Left lung (tissue), 4 donors: ENCODE measurements at regions not wholly inside any gene's neighbourhood (a gene's known extent, or its start where the extent isn't known, plus 50 kb on each side); places are given as distances from the start of the nearest gene placed in this dataset.
A peak's percentile ranks its signal among the peaks of the same experiment; 100 is the strongest.

ENCODE experiments used
- ATAC-seq: fragments of 200-7000 bp; cut with Tn5 transposase; one replicate; pipeline ENCODE4 v1.9.1; 2020; ENCODE audit warnings: moderate library complexity
- DNase-seq, 4 donors: peaks; one replicate each; pipeline ENCODE4 v3.0.0-alpha.2; 2013 to 2020
- H3K27ac ChIP-seq, 2 donors: fragments of 200-600 bp; sonication (generic) in 1 of 2; one replicate each; pipeline versions ENCODE4 v1.5.0 to v1.8.0; 2020 to 2021
- H3K27me3 ChIP-seq, 2 donors: fragments of 200-600 bp; sonication (generic) in 1 of 2; one replicate each; pipeline versions ENCODE4 v1.5.0 to v1.8.0; 2020 to 2021
- H3K36me3 ChIP-seq, 2 donors: fragments of 200-600 bp; sonication (generic) in 1 of 2; one replicate each; pipeline versions ENCODE4 v1.5.0 to v1.8.0; 2020 to 2021
- H3K4me1 ChIP-seq, 2 donors: fragments of 200-600 bp; one replicate each; pipeline ENCODE4 v1.8.0; 2021
- H3K4me3 ChIP-seq, 2 donors: fragments of 200-600 bp; sonication (generic) in 1 of 2; one replicate each; pipeline versions ENCODE4 v1.5.0 to v1.8.0; 2020 to 2021; ENCODE audit warnings: mild to moderate bottlenecking in 1 of 2
- H3K9me3 ChIP-seq, 2 donors: fragments of 200-600 bp; sonication (generic) in 1 of 2; one replicate each; pipeline versions ENCODE4 v1.5.0 to v1.8.0; 2020 to 2021
- CTCF ChIP-seq, 2 donors: fragments of 200-600 bp; sonication (generic) in 1 of 2; IDR thresholded peaks; one replicate each; pipeline versions ENCODE4 v1.5.0 to v1.8.0; 2021; ENCODE audit warnings: antibody characterized with exemption in 2 of 2
- intact Hi-C, 2 donors: fragments of 100-400 bp; cut with DNase I; formaldehyde crosslinking; loops; one replicate each; pipeline versions ENCODE4 v1.11.2 to v1.14.2; 2022
- donor health status: DM: no; HTN: yes; CAD: no.
- donor health status: DM: no; HTN: no; CAD: no.

- Histone ChIP-seq H3K4me3 (no peak overlapping the region), H3K27ac (no peak overlapping the region), H3K36me3 (no peaks in the 10 kb centered on the region), H3K9me3 (peaks cover 0 to 2% of the 10 kb centered on the region in 2 donors), H3K4me1 (peaks cover 0 to 4% of the 10 kb centered on the region in 2 donors), H3K27me3 (no peaks in the 10 kb centered on the region)
- intact Hi-C loops, result no loop called here
- no peak for ATAC-seq
- no peak for DNase-seq
- no peak for TF ChIP-seq CTCF (IDR thresholded peaks at IDR 0.05)
Measured at GRCh38 chr1:185409763-185410528, 92.9 kb upstream of the IVNS1ABP start.

- TF ChIP-seq CTCF (IDR thresholded peaks at IDR 0.05), result no peak
- no peak for DNase-seq
- Histone ChIP-seq H3K27ac (no peak overlapping the region), H3K4me1 (peaks cover 0 to 10% of the 10 kb centered on the region in 2 donors), H3K9me3 (peaks cover 0 to 2% of the 10 kb centered on the region in 2 donors), H3K4me3 (no peak overlapping the region), H3K27me3 (no peaks in the 10 kb centered on the region), H3K36me3 (no peaks in the 10 kb centered on the region)
- intact Hi-C loops, result no loop called here
- no peak for ATAC-seq
Measured at GRCh38 chr1:185409345-185409744, 92.3 kb upstream of the IVNS1ABP start.

GRCh38 chr1:185408700-185409270 is 91.7 kb upstream of the IVNS1ABP start:
- H3K27ac ChIP-seq, result peak overlapping the region in 1 of 2 donors; percentile 8
- intact Hi-C loops, result no loop called here
- H3K4me1 ChIP-seq, result peaks cover 0 to 10% of the 10 kb centered on the region in 2 donors
- no peak for DNase-seq
- peaks cover 0 to 2% of the 10 kb centered on the region in 2 donors for H3K9me3 ChIP-seq
- no peak for TF ChIP-seq CTCF (IDR thresholded peaks at IDR 0.05)
- no peak for ATAC-seq
- no peaks in the 10 kb centered on the region for H3K27me3 ChIP-seq
- H3K36me3 ChIP-seq, result no peaks in the 10 kb centered on the region
- H3K4me3 ChIP-seq, result no peak overlapping the region

GRCh38 chr1:185406691-185407009 is 89.6 kb upstream of the IVNS1ABP start:
- DNase-seq, result no peak
- Histone ChIP-seq H3K27ac (no peak overlapping the region), H3K4me3 (no peak overlapping the region), H3K9me3 (peaks cover 0 to 2% of the 10 kb centered on the region in 2 donors), H3K36me3 (no peaks in the 10 kb centered on the region), H3K27me3 (no peaks in the 10 kb centered on the region), H3K4me1 (peaks cover 0 to 16% of the 10 kb centered on the region in 2 donors)
- intact Hi-C loops, result no loop called here
- ATAC-seq, result no peak
- no peak for TF ChIP-seq CTCF (IDR thresholded peaks at IDR 0.05)

GRCh38 chr1:185406006-185406690 is 89.1 kb upstream of the IVNS1ABP start:
- Histone ChIP-seq H3K36me3 (no peaks in the 10 kb centered on the region), H3K27ac (no peak overlapping the region), H3K4me3 (no peak overlapping the region), H3K4me1 (peaks cover 0 to 16% of the 10 kb centered on the region in 2 donors), H3K9me3 (peaks cover 0 to 2% of the 10 kb centered on the region in 2 donors), H3K27me3 (no peaks in the 10 kb centered on the region)
- DNase-seq, result no peak
- no peak for ATAC-seq
- intact Hi-C loops, result no loop called here
- no peak for TF ChIP-seq CTCF (IDR thresholded peaks at IDR 0.05)
